ENCODE measurements at regions not wholly inside any gene's neighbourhood (a gene's known extent, or its start where the extent isn't known, plus 50 kb on each side); places are given as distances from the start of the nearest gene placed in this dataset.

DNA sequence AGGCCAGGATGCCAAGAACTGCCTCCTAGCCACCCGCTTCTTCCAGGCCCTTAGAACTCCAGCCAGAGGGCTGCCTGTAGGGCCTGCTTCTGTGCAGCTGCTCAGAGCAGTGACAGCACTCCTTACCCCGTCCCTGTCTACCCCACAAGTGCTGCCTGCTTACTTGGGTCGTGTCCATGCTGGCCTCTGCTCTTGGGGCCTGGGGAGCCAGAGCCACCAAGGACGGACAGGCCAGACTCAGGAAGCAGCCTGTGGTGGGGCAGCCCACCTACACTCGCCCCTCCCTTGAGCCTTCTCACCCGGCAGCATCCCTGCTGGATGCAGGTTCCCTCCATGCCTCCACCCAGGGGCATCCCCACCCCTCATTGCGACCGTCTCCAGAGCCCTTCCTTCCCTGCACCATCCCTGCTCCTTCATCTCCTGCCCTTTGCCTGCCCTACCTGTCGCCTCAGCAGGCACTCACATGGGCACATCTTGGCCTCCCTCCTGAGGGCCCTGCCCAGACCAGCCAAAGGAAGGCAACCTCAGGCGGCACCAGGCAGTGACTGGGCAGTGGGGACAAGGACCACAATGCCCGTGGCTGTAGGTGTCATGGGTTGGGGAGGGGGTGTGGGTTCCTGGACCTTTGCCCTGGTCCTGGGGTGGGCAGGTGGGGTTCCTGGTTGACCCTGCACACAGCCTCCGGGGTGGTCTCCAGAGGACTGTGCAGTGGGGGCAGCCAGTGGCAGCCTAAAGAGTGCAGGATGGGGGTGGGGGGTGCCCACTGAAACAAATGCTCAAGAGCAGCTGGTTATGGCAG, 78.0 kb upstream of the TNS3 start:
- intact Hi-C loops (cut with DNase I) = no loop called here
- Histone ChIP-seq H3K36me3 (no peaks in the 10 kb centered on the region), H3K27ac (no peak overlapping the region), H3K9me3 (no peaks in the 10 kb centered on the region), H3K27me3 (no peaks in the 10 kb centered on the region), H3K4me3 (replicated peaks in 1 of 3) (no peak overlapping the region), H3K4me1 (peaks cover 8 to 12% of the 10 kb centered on the region in 2 donors)
- no peak for DNase-seq
- 94 to 95% methylated on average over 12 of the region's 12 CpGs for WGBS, 2 donors
- TF ChIP-seq POLR2A (IDR thresholded peaks at IDR 0.05) = no peak
- TF ChIP-seq, protein P1, sequence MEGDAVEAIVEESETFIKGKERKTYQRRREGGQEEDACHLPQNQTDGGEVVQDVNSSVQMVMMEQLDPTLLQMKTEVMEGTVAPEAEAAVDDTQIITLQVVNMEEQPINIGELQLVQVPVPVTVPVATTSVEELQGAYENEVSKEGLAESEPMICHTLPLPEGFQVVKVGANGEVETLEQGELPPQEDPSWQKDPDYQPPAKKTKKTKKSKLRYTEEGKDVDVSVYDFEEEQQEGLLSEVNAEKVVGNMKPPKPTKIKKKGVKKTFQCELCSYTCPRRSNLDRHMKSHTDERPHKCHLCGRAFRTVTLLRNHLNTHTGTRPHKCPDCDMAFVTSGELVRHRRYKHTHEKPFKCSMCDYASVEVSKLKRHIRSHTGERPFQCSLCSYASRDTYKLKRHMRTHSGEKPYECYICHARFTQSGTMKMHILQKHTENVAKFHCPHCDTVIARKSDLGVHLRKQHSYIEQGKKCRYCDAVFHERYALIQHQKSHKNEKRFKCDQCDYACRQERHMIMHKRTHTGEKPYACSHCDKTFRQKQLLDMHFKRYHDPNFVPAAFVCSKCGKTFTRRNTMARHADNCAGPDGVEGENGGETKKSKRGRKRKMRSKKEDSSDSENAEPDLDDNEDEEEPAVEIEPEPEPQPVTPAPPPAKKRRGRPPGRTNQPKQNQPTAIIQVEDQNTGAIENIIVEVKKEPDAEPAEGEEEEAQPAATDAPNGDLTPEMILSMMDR (IDR thresholded peaks at IDR 0.05) = no peak

DNA sequence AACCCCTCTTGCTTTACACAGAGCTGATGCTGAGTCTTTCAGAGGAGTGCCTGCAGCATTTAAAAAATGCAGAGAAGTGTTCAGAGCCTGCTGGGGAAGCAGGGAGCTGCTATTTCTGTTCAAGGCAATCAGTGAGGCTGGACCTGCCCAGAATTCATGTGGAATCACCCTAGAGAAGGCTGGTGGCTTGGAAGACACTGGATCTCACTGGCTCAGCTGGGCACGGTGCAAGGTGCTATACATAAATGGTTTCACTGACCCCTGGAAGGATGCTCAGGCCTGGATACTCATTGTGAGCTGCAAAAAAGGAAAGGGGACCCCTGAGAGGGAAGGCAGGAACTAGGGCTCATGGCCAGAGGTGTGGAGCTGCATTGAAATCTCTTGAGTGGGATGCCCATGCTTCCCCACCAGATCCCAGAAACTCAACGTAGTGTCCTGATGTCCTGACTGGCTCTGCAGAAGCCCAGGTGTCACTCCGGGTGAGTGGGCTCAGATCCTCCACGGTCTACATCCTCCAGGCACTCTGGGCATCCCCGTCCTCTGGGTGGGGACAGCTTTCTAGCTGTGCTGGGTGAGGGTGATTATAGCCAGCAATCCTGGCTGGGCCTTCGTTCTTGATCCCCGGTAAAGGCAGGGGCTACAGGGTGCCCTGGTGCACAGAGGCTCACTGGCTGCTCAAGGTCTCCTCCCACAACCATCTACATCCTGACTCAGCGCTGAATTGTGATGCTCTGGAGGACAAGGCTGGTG, 77.2 kb upstream of the TNS3 start:
- intact Hi-C loops (cut with DNase I) = no loop called here
- H3K9me3 ChIP-seq = no peaks in the 10 kb centered on the region
- no peaks in the 10 kb centered on the region for H3K27me3 ChIP-seq
- no peak for DNase-seq
- no peak overlapping the region for H3K4me3 ChIP-seq (replicated peaks in 1 of 3)
- no peaks in the 10 kb centered on the region for H3K36me3 ChIP-seq
- no peak for TF ChIP-seq POLR2A (IDR thresholded peaks at IDR 0.05)
- TF ChIP-seq, protein P1 (IDR thresholded peaks at IDR 0.05) = no peak
- no peak overlapping the region for H3K27ac ChIP-seq
- peaks cover 8 to 12% of the 10 kb centered on the region in 2 donors for H3K4me1 ChIP-seq
- WGBS, 2 donors = 89 to 95% methylated on average over 5 to 6 of the region's 8 CpGs

GRCh38 chr7:47657126-47657525, 75.2 kb upstream of the TNS3 start:
- Histone ChIP-seq H3K4me1 (peaks cover 8 to 13% of the 10 kb centered on the region in 2 donors), H3K36me3 (no peaks in the 10 kb centered on the region), H3K9me3 (no peaks in the 10 kb centered on the region), H3K27me3 (no peaks in the 10 kb centered on the region), H3K27ac (no peak overlapping the region), H3K4me3 (replicated peaks in 1 of 3) (no peak overlapping the region)
- WGBS, 2 donors = 96 to 97% methylated on average over 8 of the region's 8 CpGs
- DNase-seq = no peak
- intact Hi-C loops (cut with DNase I) = no loop called here
- TF ChIP-seq POLR2A (IDR thresholded peaks at IDR 0.05) = no peak
- TF ChIP-seq, protein P1 (IDR thresholded peaks at IDR 0.05) = no peak

- no peaks in the 10 kb centered on the region for H3K9me3 ChIP-seq
- DNase-seq = no peak
- H3K36me3 ChIP-seq = no peaks in the 10 kb centered on the region
- H3K4me1 ChIP-seq = peaks cover 0 to 8% of the 10 kb centered on the region in 2 donors
- WGBS, 2 donors = 88 to 89% methylated on average over 11 to 14 of the region's 14 CpGs
- no peak for TF ChIP-seq POLR2A (IDR thresholded peaks at IDR 0.05)
- TF ChIP-seq, protein P1 (IDR thresholded peaks at IDR 0.05) = no peak
- H3K4me3 ChIP-seq (replicated peaks in 1 of 3) = no peak overlapping the region
- no peak overlapping the region for H3K27ac ChIP-seq
- intact Hi-C loops (cut with DNase I) = no loop called here
- H3K27me3 ChIP-seq = no peaks in the 10 kb centered on the region
Measured at GRCh38 chr7:47654672-47655298, 72.9 kb upstream of the TNS3 start.
